ENCODE measurements at regions not wholly inside any gene's neighbourhood (a gene's known extent, or its start where the extent isn't known, plus 50 kb on each side); places are given as distances from the start of the nearest gene placed in this dataset.

GRCh38 chr10:121076776-121077715 lies 225.9 kb downstream of the WDR11 start:
- DNase-seq: no peak

- DNase-seq: no peak
Observed at GRCh38 chr10:121078036-121078435, 226.9 kb downstream of the WDR11 start.

GRCh38 chr10:121078672-121079102 lies 227.5 kb downstream of the WDR11 start:
- DNase-seq: no peak

- DNase-seq: peak in 1 of 2 experiments; percentile 52
Observed at GRCh38 chr10:121079226-121079625, 228.1 kb downstream of the WDR11 start.

DNA sequence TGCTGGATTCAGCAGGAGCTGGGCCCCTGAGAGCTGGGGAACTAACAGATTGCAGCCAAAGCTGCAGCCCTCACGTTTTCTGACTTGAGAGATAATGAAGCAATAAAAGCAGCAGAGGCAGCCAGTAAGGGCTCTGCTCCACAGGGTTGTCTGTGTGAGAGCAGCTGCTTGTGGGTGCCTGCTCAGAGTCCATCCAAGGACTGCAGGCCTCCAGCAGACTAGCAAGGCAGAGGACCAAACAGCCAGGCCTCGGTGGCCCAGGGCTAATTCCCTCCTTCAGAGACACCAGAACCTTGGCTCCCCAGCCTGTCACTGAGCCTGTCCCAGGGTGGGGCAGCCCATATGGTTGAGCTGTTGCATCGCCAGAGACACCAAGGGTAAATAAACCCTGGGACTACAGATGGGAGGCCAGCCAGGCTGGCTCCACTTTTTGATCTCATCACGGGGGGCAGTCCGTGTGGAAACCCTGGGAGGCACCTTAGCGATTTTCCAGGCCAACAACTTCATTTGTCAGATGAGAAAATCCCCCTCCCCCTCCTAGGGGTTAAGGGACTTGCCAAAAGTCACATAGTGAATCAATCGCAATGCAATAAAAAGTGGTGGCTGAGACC lies 229.2 kb downstream of the WDR11 start:
- DNase-seq: peak; percentile 74 to 83

DNA sequence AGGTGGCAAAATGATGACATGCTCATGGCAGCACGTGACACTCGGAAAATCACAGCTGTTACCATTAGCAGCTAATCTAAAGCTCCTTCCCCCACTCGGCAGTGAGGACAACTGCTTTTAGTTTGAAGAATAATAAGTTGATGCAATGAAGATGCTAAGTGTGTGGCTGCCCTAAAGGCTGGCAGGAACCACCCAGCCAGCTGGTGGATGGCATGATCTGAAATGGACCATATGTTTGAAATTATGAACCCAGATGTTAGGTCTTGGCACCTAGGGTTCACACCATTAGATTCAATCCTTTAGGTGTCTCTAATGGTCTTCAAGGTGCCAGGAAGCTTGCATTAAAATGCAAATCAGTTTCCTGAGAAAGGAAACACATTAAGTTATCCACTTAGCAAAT lies 230.1 kb downstream of the WDR11 start:
- peak; percentile 75 to 90 for DNase-seq

DNA sequence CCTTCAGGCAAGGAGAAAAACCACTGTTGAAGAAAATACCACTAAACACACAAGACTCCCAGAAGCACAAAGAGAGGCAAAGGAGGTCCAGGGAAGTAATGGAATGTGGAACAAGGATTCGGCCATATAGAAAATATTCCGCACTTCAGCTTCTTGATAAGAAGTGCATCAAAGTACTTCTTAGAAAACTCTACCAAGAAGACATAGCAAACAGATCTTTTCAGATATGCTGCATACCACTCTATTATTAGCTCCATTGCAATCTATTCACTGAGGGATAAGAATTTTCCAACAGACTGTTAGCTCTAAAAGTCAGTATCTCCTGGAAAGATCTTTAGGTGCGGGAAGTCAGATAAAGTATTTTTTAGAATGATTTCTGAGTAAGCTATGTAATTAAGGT lies 231.8 kb downstream of the WDR11 start:
- DNase-seq: no peak

DNA sequence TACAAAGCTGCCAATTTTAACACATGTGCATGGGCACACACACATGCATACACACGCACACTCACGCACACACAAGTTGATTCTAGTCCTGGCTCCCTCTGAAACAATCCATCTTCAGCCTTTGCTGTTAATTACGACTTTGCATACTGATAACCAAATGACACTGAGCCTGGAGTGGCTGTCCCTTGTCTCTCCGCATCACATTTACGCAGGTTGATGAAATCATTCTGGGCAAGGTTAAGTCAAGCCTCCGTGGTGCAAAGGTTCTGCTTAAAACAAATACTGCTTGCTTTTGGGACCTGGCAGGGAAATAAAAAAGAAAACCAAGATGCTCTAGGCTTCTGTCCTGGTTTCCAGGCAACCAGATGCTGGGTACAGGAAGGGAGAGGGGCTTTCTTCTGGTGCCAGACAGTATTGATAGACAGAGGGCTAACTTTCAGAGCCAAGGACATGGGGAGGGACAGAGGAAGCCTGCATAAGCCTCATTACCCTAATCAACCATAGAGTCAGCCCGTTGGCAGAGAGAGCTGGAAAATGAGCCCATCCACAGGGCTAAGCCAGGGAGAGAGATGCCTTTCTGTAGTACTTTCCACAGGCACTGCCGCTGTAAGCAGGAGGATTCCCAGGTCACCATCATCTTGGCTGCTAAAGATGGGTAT lies 233.0 kb downstream of the WDR11 start:
- no peak for DNase-seq

DNA sequence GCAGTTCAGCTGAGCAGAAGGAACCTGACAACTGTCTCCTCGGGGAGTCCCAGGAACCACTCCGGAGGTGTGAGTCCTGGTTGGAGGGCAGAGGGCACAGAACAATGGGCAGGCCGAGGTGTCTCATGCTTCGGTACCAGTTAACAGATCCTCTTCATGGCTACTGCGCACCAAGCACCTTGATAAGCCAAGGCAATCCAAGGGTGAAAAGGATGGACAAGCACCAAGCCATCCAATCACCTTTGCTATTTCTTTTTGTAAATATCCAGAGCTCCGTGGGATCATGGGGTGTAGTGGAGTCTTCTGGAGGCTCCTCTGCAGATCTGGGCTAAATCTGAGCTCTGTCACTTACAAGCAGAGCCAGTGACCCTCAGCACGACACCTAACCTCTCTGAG lies 233.5 kb downstream of the WDR11 start:
- no peak for DNase-seq

DNA sequence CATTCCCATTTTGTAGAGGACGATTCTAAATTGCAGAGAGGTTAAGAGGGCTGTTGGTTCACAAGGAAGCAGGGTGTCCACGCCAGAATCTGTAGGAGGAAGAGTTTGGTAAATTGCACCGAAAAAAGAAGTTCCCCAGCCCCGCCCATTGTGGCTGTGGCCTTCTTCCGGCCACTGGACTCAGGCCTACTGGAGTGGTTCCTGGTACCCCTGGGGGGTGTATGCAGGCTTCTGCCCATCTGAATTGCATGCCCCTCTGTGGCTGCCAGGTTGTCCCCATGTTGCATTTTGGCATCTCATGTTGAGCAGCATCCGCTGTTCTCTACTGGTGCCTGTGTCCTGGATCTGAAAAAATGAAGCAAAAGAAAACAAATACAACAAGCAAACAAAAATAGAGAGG lies 234.2 kb downstream of the WDR11 start:
- no peak for DNase-seq

DNA sequence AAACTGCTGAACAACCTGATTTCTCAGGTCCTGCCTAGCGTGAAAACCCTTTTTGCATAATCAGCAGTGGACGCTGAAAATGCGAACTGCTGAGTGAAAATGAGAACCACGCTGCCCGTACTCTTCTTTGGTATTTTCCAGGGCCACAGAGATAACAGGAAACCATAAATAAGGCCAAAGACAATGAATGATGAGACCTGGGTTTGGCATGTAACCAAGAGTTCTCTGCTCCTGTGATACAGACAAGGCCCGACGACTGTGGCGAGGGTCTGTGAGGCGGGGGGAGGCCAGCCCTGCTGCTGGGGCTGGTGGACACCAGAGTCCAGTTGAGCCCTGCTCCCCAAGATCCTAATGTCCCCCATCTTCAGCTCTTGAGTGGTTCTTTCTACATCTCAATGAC lies 236.0 kb downstream of the WDR11 start:
- DNase-seq: no peak

- no peak for DNase-seq
Observed at GRCh38 chr10:121087688-121088087, 236.5 kb downstream of the WDR11 start.

GRCh38 chr10:121088524-121088923 lies 237.4 kb downstream of the WDR11 start:
- DNase-seq: peak in 1 of 2 experiments; percentile 53

GRCh38 chr10:121089434-121089833 lies 238.3 kb downstream of the WDR11 start:
- DNase-seq: peak in 1 of 2 experiments; percentile 36

- no peak for DNase-seq
Observed at GRCh38 chr10:121091961-121092719, 241.0 kb downstream of the WDR11 start.

DNA sequence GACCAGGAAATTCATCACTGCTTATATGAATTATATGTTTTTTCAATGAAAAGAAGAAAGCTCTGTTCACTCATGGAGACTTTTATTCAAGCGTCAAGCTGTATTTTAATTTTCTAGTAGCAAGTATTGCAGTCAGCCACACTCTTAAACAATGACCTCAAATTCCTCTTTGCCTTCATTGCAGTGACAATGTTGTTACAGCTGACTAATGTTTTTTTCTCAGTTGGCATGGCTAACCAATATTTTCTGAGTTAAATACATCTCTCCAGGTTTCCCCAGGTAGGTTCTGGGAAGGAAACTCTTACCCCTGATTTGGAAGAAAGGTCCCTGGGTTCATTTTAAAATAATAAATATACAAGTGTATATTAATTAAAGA lies 241.5 kb downstream of the WDR11 start:
- DNase-seq: no peak

- no peak for DNase-seq
Observed at GRCh38 chr10:121096617-121097431, 245.7 kb downstream of the WDR11 start.

DNA sequence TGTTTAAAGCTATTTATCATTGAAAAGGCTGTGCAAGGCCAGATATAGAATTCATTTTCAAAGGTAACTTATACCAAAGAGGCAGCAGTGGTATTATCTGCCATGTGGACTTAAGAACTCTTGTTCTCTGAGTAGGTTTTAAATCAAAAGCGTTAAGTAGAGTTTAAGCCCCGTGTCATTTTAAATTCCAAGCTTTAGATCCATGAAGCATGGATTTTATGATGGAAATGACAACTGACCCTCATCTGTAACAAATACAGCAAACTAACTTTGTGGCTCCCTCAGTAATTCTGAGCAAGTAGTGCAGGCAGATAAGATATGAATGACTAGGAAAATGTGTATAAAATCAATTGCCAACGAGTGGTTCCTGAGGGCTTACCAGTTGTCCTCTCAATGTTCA lies 247.0 kb downstream of the WDR11 start:
- DNase-seq: peak; percentile 5 to 35

DNA sequence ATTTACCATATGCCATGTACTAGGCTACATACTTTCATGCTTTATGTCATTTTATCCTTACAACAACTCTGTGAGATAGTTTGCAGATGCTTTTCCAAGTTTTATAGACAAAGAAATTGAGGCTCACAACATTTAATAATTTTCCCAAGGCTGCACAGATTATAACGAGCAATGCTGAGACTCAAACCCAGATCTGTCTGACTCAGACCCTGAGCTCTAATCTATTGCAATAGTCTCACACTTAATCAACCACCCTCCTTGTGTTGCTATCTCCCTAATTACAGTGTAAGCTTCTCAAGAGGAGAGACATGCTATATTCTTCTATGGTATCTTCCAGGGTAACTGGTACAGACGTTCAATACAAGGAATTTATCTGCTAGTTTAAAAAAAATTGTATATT lies 247.6 kb downstream of the WDR11 start:
- DNase-seq: no peak

DNA sequence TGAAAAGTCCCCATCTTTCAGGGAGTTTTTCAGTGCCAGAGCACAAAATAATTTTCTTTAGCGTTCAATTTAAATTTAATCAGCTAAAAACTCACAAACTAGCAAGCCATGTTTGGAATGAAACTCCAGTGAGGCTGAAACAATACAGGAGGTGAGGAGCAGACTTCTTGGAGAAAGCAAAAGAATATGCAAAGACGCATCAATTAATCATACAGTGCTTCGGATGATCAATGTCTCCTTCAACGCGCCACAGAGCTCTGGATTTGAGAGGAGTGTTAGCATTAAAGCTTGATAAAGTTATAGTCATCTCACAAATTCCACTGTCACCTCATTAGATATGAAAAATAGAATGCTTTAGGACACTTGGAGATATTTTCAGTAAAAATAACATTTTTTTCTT lies 248.0 kb downstream of the WDR11 start:
- DNase-seq: no peak

DNA sequence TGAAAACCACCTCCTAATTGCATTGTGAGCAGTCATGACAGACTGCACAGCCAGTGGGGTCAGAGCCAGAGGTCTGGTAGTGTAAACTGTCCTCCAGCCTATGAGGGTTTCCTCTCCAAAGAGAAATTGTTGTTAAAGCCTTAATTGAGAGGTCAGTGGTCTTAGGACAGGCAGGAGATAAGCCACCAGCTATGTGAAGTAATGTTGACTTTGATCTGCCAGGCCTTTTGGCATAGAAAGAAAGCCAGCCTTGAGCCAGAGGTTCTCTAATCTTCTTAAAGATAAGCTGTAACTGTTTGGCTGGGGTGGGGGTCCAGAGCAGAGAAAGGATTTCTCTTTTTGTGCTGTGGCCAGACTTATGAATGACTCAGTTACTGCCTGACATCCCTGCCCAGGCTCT lies 248.4 kb downstream of the WDR11 start:
- no peak for DNase-seq

DNA sequence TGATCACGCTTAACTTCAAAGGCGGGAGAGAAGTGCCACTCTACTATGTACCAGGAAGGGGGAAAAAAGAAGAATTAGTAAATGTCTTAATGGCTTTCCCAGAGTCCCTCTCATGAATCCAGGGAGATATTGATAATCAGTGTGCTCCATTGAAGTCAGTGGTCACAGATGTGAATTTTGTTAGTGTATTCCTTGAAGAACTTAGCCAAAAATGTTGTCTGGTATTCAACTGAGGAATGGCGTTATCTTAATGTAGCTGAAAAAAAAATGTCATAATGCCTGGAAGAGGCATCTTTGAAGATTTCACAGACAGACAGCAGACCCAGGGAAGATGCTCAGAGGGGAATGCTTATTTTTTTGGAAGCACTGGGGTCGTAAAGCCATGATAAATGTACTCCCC lies 250.4 kb downstream of the WDR11 start:
- DNase-seq: no peak

Measured in NCI-H524 (cell line).